ENCODE measurements at regions not wholly inside any gene's neighbourhood (a gene's known extent, or its start where the extent isn't known, plus 50 kb on each side); places are given as distances from the start of the nearest gene placed in this dataset.
A peak's percentile ranks its signal among the peaks of the same experiment; 100 is the strongest.

DNA sequence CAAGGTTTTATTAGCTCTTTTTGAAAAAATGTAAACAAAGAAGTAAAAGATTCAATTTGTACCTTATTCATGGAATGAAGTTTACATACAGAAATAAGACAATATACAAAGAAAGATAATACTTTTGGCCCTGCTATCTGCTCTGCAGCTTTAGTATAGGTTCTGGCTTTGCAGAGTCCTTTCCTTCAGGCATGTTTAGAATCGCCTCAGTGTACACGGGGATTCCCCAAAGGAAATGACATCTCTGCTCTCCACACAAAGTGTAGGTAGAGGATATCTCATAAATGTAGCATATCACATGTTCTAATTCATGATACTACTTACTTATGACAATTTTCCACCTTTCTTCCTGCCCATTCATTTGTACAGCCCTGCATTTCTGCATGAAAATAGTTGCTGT is 222.6 kb upstream of the DPYD start:
- no peaks in the 10 kb centered on the region for H3K4me1 ChIP-seq

DNA sequence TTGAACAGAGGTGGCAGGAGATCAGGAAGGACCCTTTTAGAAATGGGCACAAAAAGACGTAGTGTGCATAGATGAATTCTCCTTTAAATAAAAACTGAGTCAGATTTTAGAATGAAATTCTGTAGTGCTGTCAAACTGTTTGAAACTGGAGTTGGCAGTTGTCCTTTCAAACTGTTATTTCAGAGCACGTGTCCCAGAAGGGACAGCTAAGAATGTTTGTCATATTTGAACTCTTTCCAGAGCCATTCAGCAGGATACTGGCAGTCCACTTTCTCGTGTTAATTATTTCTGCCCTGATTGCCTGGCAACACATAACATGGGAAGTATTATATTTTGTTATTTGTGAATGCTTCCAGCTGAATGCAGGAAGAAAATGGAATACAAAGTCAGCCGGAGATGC is 212.3 kb upstream of the DPYD start:
- H3K36me3 ChIP-seq: no peaks in the 10 kb centered on the region
- peaks cover 18% of the 10 kb centered on the region for H3K4me1 ChIP-seq
- no peak for TF ChIP-seq CTCF (IDR thresholded peaks at IDR 0.05; ENCODE audit: borderline replicate concordance)
- H3K9me3 ChIP-seq (replicated peaks): no peaks in the 10 kb centered on the region
- peak overlapping the region; percentile 30 for H3K27ac ChIP-seq (replicated peaks)
- no peak for DNase-seq
- H3K4me3 ChIP-seq: no peak overlapping the region
- intact Hi-C loops (cut with micrococcal nuclease): no loop called here
- H3K27me3 ChIP-seq (ENCODE audit: low read depth): no peaks in the 10 kb centered on the region

More for the DNA sequence above, 222.6 kb upstream of the DPYD start:
- Histone ChIP-seq H3K36me3 (no peaks in the 10 kb centered on the region), H3K9me3 (replicated peaks) (peaks cover under 1% of the 10 kb centered on the region), H3K27me3 (ENCODE audit: low read depth) (no peaks in the 10 kb centered on the region), H3K4me3 (no peak overlapping the region), H3K27ac (replicated peaks) (no peak overlapping the region)
- intact Hi-C loops (cut with micrococcal nuclease): no loop called here
- no peak for TF ChIP-seq CTCF (IDR thresholded peaks at IDR 0.05; ENCODE audit: borderline replicate concordance)
- no peak for DNase-seq

GRCh38 chr1:98130408-98130807 is 209.6 kb upstream of the DPYD start:
- Histone ChIP-seq H3K4me1 (peaks cover 18% of the 10 kb centered on the region), H3K36me3 (no peaks in the 10 kb centered on the region), H3K27me3 (ENCODE audit: low read depth) (no peaks in the 10 kb centered on the region), H3K9me3 (replicated peaks) (no peaks in the 10 kb centered on the region), H3K27ac (replicated peaks) (no peak overlapping the region), H3K4me3 (no peak overlapping the region)
- no peak for TF ChIP-seq CTCF (IDR thresholded peaks at IDR 0.05; ENCODE audit: borderline replicate concordance)
- DNase-seq: no peak
- intact Hi-C loops (cut with micrococcal nuclease): no loop called here

DNA sequence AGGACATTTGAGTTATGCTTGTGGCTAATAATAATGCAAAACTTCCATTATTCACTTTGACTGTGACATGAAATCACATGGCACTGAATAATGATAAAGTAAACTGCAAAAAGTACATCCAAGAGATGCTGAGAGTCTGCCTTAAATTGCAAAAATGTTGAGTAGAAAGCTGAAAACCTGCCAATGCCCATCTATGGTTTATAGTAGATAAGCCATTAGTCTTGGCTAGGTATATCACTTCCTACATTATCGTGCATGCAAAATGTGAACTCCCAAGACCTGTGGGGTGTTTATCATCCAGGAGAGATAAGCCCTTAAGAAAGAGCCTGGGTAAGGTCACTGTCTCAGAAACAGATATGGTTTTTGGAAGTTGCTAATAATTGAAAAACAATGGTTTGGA is 208.7 kb upstream of the DPYD start:
- Histone ChIP-seq H3K4me1 (peaks cover 18% of the 10 kb centered on the region), H3K4me3 (no peak overlapping the region), H3K27ac (replicated peaks) (no peak overlapping the region), H3K27me3 (ENCODE audit: low read depth) (no peaks in the 10 kb centered on the region), H3K36me3 (no peaks in the 10 kb centered on the region), H3K9me3 (replicated peaks) (no peaks in the 10 kb centered on the region)
- intact Hi-C loops (cut with micrococcal nuclease): loop anchor here (10.0 kb wide), 1 partner anchor 55 kb away; no protein-coding TSS in a partner anchor
- no peak for TF ChIP-seq CTCF (IDR thresholded peaks at IDR 0.05; ENCODE audit: borderline replicate concordance)
- DNase-seq: no peak

GRCh38 chr1:98126740-98127139 is 205.9 kb upstream of the DPYD start:
- intact Hi-C loops (cut with micrococcal nuclease): loop anchor here (10.0 kb wide), 1 partner anchor 58 kb away; no protein-coding TSS in a partner anchor

More at GRCh38 chr1:98126740-98127139, 205.9 kb upstream of the DPYD start:
- no peak for TF ChIP-seq CTCF (IDR thresholded peaks at IDR 0.05; ENCODE audit: borderline replicate concordance)
- Histone ChIP-seq H3K27me3 (ENCODE audit: low read depth) (no peaks in the 10 kb centered on the region), H3K4me1 (no peaks in the 10 kb centered on the region), H3K4me3 (no peak overlapping the region), H3K9me3 (replicated peaks) (no peaks in the 10 kb centered on the region), H3K36me3 (no peaks in the 10 kb centered on the region), H3K27ac (replicated peaks) (no peak overlapping the region)
- no peak for DNase-seq

Data from left ventricle myocardium inferior (tissue), 1 donor.